ENCODE measurements at regions not wholly inside any gene's neighbourhood (a gene's known extent, or its start where the extent isn't known, plus 50 kb on each side); places are given as distances from the start of the nearest gene placed in this dataset.

- no peak overlapping the region for H3K4me3 ChIP-seq (ENCODE audit: low read depth, low read length)
- TF ChIP-seq CTCF (IDR thresholded peaks at IDR 0.05; ENCODE audit: low read depth, low read length), result no peak
Observed at GRCh38 chr5:64110222-64110621, 55.4 kb upstream of the RNF180 start.

DNA sequence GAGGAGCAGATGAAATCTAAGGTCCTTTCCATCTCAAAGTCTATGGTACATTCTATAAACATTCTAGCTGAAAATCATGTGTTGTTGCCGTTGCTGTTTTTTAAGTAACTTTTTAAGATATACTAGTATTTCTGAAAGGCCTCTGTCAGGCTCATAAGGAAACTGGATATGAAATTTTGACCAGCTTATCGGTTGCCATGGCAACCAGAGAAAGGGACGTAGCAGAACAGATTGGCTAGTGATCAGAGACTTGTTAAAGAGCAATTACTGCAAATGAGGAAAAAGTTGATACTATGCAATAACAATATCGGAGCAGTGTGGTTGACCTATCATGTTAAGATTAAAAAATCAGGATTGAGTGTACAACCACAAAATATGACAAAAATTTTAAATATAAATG lies 57.0 kb upstream of the RNF180 start:
- H3K4me3 ChIP-seq (ENCODE audit: low read depth, low read length), result no peak overlapping the region
- TF ChIP-seq CTCF (IDR thresholded peaks at IDR 0.05; ENCODE audit: low read depth, low read length), result no peak

DNA sequence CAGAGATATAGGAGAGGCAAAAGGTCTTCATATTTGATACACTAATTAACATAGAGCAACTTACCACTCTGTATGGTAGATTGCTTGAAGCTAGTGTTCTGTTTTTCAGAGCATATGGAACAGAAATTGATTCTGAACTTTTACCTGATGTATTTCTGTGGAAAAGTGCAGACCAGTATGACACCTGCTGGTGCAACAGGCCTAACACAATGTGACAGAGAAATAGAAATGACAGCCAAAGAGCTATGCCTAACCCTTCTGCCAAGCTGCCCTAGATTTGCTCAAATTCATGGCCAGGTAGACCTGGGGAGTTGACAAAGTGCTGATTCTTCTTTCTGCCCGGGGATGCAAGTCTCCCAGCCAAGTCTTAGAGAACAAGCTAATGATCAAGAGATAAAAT lies 65.4 kb upstream of the RNF180 start:
- H3K4me3 ChIP-seq (ENCODE audit: low read depth, low read length), result no peak overlapping the region
- no peak for TF ChIP-seq CTCF (IDR thresholded peaks at IDR 0.05; ENCODE audit: low read depth, low read length)

DNA sequence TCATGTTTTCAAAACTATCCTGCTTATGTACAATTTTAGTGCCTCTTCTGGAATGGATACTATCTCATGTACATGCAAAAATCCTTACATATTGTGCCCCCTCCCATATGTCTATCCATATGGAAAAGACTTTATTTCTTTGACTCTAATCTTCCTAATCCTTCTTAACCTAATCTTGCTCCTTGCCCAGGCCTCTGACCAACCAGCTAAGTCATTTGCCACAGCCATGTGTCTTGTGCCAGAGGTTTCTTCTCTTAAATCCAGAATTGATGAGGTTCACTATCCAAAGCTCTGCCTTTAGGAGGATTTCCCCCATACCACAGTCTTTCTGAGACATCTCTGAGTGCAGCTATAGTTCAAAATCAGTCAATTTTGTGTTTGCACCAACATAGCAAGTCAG lies 68.9 kb upstream of the RNF180 start:
- TF ChIP-seq CTCF (IDR thresholded peaks at IDR 0.05; ENCODE audit: low read depth, low read length), result no peak

GRCh38 chr5:64077589-64077988 lies 88.1 kb upstream of the RNF180 start:
- no peak for TF ChIP-seq CTCF (IDR thresholded peaks at IDR 0.05; ENCODE audit: low read depth, low read length)
- no peak overlapping the region for H3K4me3 ChIP-seq (ENCODE audit: low read depth, low read length)

More for the DNA sequence above, 68.9 kb upstream of the RNF180 start:
- no peak overlapping the region for H3K4me3 ChIP-seq (ENCODE audit: low read depth, low read length)

GRCh38 chr5:64074533-64074932 lies 91.1 kb upstream of the RNF180 start:
- H3K4me3 ChIP-seq (ENCODE audit: low read depth, low read length), result no peak overlapping the region
- 0 out of 2 replicates have a peak, but pooled peaks have one; percentile 10 for TF ChIP-seq CTCF (IDR thresholded peaks at IDR 0.05; ENCODE audit: low read depth, low read length)

DNA sequence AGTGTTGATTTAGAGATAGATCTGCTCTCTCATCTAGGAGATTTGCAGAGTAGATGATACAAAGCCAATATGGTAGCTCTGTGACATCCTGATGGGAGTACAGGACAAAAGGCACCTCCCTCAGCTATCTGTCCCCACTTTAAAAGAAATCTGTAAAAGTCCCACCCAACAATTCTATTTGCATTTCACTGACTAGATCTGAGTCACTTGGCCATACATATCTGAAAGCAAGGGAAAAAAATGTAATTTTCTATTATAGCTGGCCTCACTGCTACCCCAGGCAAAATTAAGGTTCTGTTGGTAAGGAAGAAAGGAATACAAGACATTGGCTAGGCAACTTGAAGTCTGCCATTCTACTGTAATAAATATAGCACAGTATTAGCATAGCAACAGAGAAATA lies 96.2 kb upstream of the RNF180 start:
- H3K4me3 ChIP-seq (ENCODE audit: low read depth, low read length), result no peak overlapping the region
- TF ChIP-seq CTCF (IDR thresholded peaks at IDR 0.05; ENCODE audit: low read depth, low read length), result no peak

Measured in WI38 (cell line).